ENCODE measurements at regions not wholly inside any gene's neighbourhood (a gene's known extent, or its start where the extent isn't known, plus 50 kb on each side); places are given as distances from the start of the nearest gene placed in this dataset.

GRCh38 chr7:22657479-22657878, 69.5 kb upstream of the IL6 start:
- ATAC-seq, result no peak

- ATAC-seq, result no peak
Measured at GRCh38 chr7:22655781-22656180, 71.2 kb upstream of the IL6 start.

GRCh38 chr7:22654831-22655230, 72.2 kb upstream of the IL6 start:
- no peak for ATAC-seq

GRCh38 chr7:22653951-22654350, 73.0 kb upstream of the IL6 start:
- ATAC-seq, result no peak

- no peak for ATAC-seq
Measured at GRCh38 chr7:22651534-22652243, 75.3 kb upstream of the IL6 start.

- ATAC-seq, result no peak
Measured at GRCh38 chr7:22651036-22651435, 76.0 kb upstream of the IL6 start.

GRCh38 chr7:22649686-22650085, 77.3 kb upstream of the IL6 start:
- ATAC-seq, result no peak

- ATAC-seq, result no peak
Measured at GRCh38 chr7:22647451-22648257, 79.3 kb upstream of the IL6 start.

GRCh38 chr7:22645418-22646181, 81.4 kb upstream of the IL6 start:
- ATAC-seq, result no peak

GRCh38 chr7:22642454-22642853, 84.5 kb upstream of the IL6 start:
- no peak for ATAC-seq

- ATAC-seq, result no peak
Measured at GRCh38 chr7:22640269-22640668, 86.7 kb upstream of the IL6 start.

GRCh38 chr7:22639396-22639795, 87.6 kb upstream of the IL6 start:
- ATAC-seq, result no peak

GRCh38 chr7:22635349-22635748, 91.7 kb upstream of the IL6 start:
- no peak for ATAC-seq

GRCh38 chr7:22633954-22634474, 93.0 kb upstream of the IL6 start:
- no peak for ATAC-seq

GRCh38 chr7:22633286-22633953, 93.6 kb upstream of the IL6 start:
- no peak for ATAC-seq

- ATAC-seq, result no peak
Measured at GRCh38 chr7:22632674-22633073, 94.3 kb upstream of the IL6 start.

GRCh38 chr7:22631730-22632129, 95.3 kb upstream of the IL6 start:
- ATAC-seq, result no peak

- no peak for ATAC-seq
Measured at GRCh38 chr7:22630069-22630468, 96.9 kb upstream of the IL6 start.

- no peak for ATAC-seq
Measured at GRCh38 chr7:22629056-22629455, 97.9 kb upstream of the IL6 start.

GRCh38 chr7:22628112-22628511, 98.9 kb upstream of the IL6 start:
- ATAC-seq, result no peak

- no peak for ATAC-seq
Measured at GRCh38 chr7:22627136-22627535, 99.9 kb upstream of the IL6 start.

- ATAC-seq, result no peak
Measured at GRCh38 chr7:22625251-22625650, 101.7 kb upstream of the IL6 start.

- no peak for ATAC-seq
Measured at GRCh38 chr7:22624781-22625180, 102.2 kb upstream of the IL6 start.

Measured in esophagus mucosa (tissue), 1 donor.